HL-60 (cell line): ENCODE measurements at regions not wholly inside any gene's neighbourhood (a gene's known extent, or its start where the extent isn't known, plus 50 kb on each side); places are given as distances from the start of the nearest gene placed in this dataset.

Source experiments
- CTCF ChIP-seq: IDR thresholded peaks from one replicate; pipeline ENCODE4 v1.5.1; 2011; ENCODE audit warnings: low read length, control low read depth, inconsistent platforms; ENCODE audit not compliant: insufficient read depth
- GABPA ChIP-seq: IDR thresholded peaks from 2 replicates; pipeline ENCODE4 v1.6.1; 2012; ENCODE audit warnings: low read depth

- no peak for TF ChIP-seq CTCF
- TF ChIP-seq GABPA, result no peak
Observed at GRCh38 chr2:182610231-182610630, 105.8 kb upstream of the DNAJC10 start.
